ENCODE measurements at regions not wholly inside any gene's neighbourhood (a gene's known extent, or its start where the extent isn't known, plus 50 kb on each side); places are given as distances from the start of the nearest gene placed in this dataset.

DNA sequence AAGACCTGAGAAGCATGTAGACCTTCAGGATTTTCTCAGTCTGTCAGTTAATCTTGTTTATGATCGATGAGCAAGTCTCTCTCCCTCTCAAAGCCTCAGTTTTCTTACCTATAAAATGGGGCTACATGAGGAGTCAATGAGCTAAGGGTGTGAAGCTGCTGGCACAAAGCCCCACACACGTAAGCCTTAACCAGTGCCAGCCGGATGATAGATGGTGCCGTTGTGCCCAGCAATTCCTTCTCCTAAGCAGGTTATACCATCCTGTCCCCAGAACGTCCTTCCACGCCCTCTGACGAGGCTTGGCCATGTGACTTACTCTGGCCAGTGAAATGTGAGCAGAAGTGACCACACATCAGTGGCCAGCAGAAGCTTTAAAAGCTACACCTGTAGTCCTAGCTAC, 179.0 kb downstream of the C9orf50 start:
- no TSS peak for BruUV-seq (replicated peaks)
- Histone ChIP-seq H3F3A (ENCODE audit: low read length, unreplicated experiment) (no peaks in the 10 kb centered on the region), H2AFZ (ENCODE audit: low read length) (no peak overlapping the region), H3K27me3 (ENCODE audit: low read length) (no peaks in the 10 kb centered on the region), H3K27ac (ENCODE audit: low read length) (no peak overlapping the region), H3K79me2 (ENCODE audit: low read length) (no peaks in the 10 kb centered on the region), H3K4me2 (ENCODE audit: low read length) (no peak overlapping the region), H3K9ac (ENCODE audit: low read length) (no peak overlapping the region), H3K4me3 (ENCODE audit: low read length) (no peak overlapping the region), H3K4me1 (ENCODE audit: insufficient read depth, low read length) (peaks cover 7% of the 10 kb centered on the region), H3K36me3 (ENCODE audit: low read depth, low read length) (no peaks in the 10 kb centered on the region), H4K20me1 (ENCODE audit: low read length) (no peaks in the 10 kb centered on the region), H3K9me3 (ENCODE audit: low read length) (no peaks in the 10 kb centered on the region), H3K9me2 (replicated peaks; ENCODE audit: low read length) (no peaks in the 10 kb centered on the region)
- ChIA-PET POLR2A (ENCODE audit: unreplicated experiment) (no interaction called here), CTCF (no interaction called here)
- no peak for DNase-seq
- no peak for ATAC-seq
- TF ChIP-seq EZH2phosphoT487 (IDR thresholded peaks at IDR 0.05; ENCODE audit: borderline replicate concordance, low read length) (no peak), EZH2 (IDR thresholded peaks at IDR 0.05; ENCODE audit: low read length, unreplicated experiment) (no peak)
- TF ChIP-seq, protein P1, sequence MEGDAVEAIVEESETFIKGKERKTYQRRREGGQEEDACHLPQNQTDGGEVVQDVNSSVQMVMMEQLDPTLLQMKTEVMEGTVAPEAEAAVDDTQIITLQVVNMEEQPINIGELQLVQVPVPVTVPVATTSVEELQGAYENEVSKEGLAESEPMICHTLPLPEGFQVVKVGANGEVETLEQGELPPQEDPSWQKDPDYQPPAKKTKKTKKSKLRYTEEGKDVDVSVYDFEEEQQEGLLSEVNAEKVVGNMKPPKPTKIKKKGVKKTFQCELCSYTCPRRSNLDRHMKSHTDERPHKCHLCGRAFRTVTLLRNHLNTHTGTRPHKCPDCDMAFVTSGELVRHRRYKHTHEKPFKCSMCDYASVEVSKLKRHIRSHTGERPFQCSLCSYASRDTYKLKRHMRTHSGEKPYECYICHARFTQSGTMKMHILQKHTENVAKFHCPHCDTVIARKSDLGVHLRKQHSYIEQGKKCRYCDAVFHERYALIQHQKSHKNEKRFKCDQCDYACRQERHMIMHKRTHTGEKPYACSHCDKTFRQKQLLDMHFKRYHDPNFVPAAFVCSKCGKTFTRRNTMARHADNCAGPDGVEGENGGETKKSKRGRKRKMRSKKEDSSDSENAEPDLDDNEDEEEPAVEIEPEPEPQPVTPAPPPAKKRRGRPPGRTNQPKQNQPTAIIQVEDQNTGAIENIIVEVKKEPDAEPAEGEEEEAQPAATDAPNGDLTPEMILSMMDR (conservative IDR thresholded peaks at IDR 0.05; ENCODE audit: low read depth, low read length): no peak
- intact Hi-C loops (cut with micrococcal nuclease): no loop called here

DNA sequence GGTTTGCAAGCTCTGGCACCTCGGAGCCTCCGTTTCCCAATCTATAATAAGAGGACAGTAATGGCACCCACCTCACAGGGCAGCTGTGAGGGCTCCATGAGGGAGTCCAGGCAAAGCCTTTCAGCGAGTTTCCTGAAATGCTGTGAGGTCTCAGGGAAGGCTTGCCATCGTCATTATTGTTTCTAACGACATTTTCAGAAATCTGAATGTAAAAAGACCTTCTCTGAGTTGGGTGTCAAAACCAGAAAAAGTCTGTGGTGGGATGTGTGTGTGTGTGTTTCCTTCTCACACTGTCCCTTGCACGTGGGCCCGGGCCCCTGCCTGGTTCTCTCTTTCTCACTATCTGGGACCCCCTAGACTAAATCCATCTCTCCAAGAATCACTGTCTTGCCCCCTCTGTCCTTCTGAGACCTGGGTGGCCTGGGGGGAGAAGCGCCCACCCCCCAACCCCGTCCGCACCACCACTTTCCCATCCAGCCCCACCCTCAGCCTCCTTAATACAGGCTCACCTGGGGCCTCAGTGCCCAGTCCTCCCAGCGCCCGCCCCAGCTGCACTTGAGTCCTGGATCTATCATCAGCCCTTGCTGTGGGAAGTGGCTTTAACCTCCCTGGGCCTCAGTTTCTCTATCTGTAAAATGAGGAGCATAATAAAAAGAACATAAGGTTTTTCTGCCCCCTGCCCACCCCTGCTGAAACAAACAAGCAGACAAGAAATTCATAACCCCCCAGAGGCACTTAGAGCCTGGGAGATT, 180.3 kb downstream of the C9orf50 start:
- BruUV-seq (replicated peaks): no TSS peak
- H3K27ac ChIP-seq (ENCODE audit: low read length): no peak overlapping the region
- no peaks in the 10 kb centered on the region for H3K79me2 ChIP-seq (ENCODE audit: low read length)
- H3K4me1 ChIP-seq (ENCODE audit: insufficient read depth, low read length): peaks cover 7% of the 10 kb centered on the region
- H3K9ac ChIP-seq (ENCODE audit: low read length): no peak overlapping the region
- no peaks in the 10 kb centered on the region for H4K20me1 ChIP-seq (ENCODE audit: low read length)
- intact Hi-C loops (cut with micrococcal nuclease): no loop called here
- CTCF ChIA-PET: no interaction called here
- POLR2A ChIA-PET (ENCODE audit: unreplicated experiment): no interaction called here
- H3K9me2 ChIP-seq (replicated peaks; ENCODE audit: low read length): no peaks in the 10 kb centered on the region
- H3K4me3 ChIP-seq (ENCODE audit: low read length): no peak overlapping the region
- H3K36me3 ChIP-seq (ENCODE audit: low read depth, low read length): no peaks in the 10 kb centered on the region
- H3K27me3 ChIP-seq (ENCODE audit: low read length): no peaks in the 10 kb centered on the region
- DNase-seq: no peak
- H2AFZ ChIP-seq (ENCODE audit: low read length): no peak overlapping the region
- TF ChIP-seq, protein P1 (conservative IDR thresholded peaks at IDR 0.05; ENCODE audit: low read depth, low read length): no peak
- TF ChIP-seq EZH2 (IDR thresholded peaks at IDR 0.05; ENCODE audit: low read length, unreplicated experiment) (no peak), EZH2phosphoT487 (IDR thresholded peaks at IDR 0.05; ENCODE audit: borderline replicate concordance, low read length) (no peak)
- H3K4me2 ChIP-seq (ENCODE audit: low read length): no peak overlapping the region
- no peaks in the 10 kb centered on the region for H3K9me3 ChIP-seq (ENCODE audit: low read length)
- H3F3A ChIP-seq (ENCODE audit: low read length, unreplicated experiment): no peaks in the 10 kb centered on the region
- no peak for ATAC-seq

DNA sequence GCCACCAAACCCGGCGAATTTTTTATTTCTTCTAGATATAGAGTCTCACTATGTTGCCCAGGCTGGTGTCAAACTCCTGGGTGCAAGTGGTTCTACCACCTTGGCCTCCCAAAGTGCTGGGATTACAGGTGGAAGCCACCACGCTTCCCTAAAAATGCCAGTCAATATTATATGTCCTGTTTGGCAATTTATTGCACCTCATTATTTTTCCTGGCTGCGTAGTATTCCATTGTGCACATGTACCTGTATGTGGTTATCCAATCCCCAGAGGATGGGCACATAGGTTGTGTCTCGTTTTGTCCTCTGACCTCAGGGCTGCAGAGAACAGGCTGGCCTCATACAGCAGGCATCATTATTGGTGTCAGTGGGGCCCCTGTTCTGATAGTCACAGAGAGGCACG, 181.7 kb downstream of the C9orf50 start:
- intact Hi-C loops (cut with micrococcal nuclease): no loop called here
- Histone ChIP-seq H3K79me2 (ENCODE audit: low read length) (no peaks in the 10 kb centered on the region), H3K4me3 (ENCODE audit: low read length) (no peak overlapping the region), H3K9ac (ENCODE audit: low read length) (no peak overlapping the region), H2AFZ (ENCODE audit: low read length) (no peak overlapping the region), H4K20me1 (ENCODE audit: low read length) (no peaks in the 10 kb centered on the region), H3K9me3 (ENCODE audit: low read length) (no peaks in the 10 kb centered on the region), H3K9me2 (replicated peaks; ENCODE audit: low read length) (no peaks in the 10 kb centered on the region), H3K27ac (ENCODE audit: low read length) (no peak overlapping the region), H3K4me1 (ENCODE audit: insufficient read depth, low read length) (peaks cover 7% of the 10 kb centered on the region), H3F3A (ENCODE audit: low read length, unreplicated experiment) (no peaks in the 10 kb centered on the region), H3K36me3 (ENCODE audit: low read depth, low read length) (no peaks in the 10 kb centered on the region), H3K4me2 (ENCODE audit: low read length) (no peak overlapping the region), H3K27me3 (ENCODE audit: low read length) (no peaks in the 10 kb centered on the region)
- no peak for ATAC-seq
- POLR2A ChIA-PET (ENCODE audit: unreplicated experiment): no interaction called here
- CTCF ChIA-PET: no interaction called here
- DNase-seq: no peak
- no peak for TF ChIP-seq EZH2 (IDR thresholded peaks at IDR 0.05; ENCODE audit: low read length, unreplicated experiment)
- TF ChIP-seq, protein P1 (conservative IDR thresholded peaks at IDR 0.05; ENCODE audit: low read depth, low read length): no peak
- no peak for TF ChIP-seq EZH2phosphoT487 (IDR thresholded peaks at IDR 0.05; ENCODE audit: borderline replicate concordance, low read length)
- BruUV-seq (replicated peaks): no TSS peak

Measured in PC-3 (cell line).